Osteocyte (in vitro differentiated cells): ENCODE measurements at regions not wholly inside any gene's neighbourhood (a gene's known extent, or its start where the extent isn't known, plus 50 kb on each side); places are given as distances from the start of the nearest gene placed in this dataset.

Source experiments
- DNase-seq: peaks from one replicate; pipeline ENCODE4 v3.0.0; 2021; ENCODE audit warnings: mixed read lengths; ENCODE audit not compliant: unreplicated experiment; ENCODE audit errors: extremely low spot score
- H3K27ac Mint-ChIP-seq: one replicate; pipeline ENCODE4 v1.8.0; 2021; ENCODE audit warnings: mild to moderate bottlenecking, mixed read lengths; ENCODE audit not compliant: unreplicated experiment
- H3K27me3 Mint-ChIP-seq: one replicate; pipeline ENCODE4 v1.8.0; 2021; ENCODE audit warnings: mixed read lengths; ENCODE audit not compliant: unreplicated experiment
- H3K36me3 Mint-ChIP-seq: one replicate; pipeline ENCODE4 v1.8.0; 2021; ENCODE audit warnings: mixed read lengths; ENCODE audit not compliant: unreplicated experiment
- H3K4me1 Mint-ChIP-seq: one replicate; pipeline ENCODE4 v1.8.0; 2021; ENCODE audit warnings: mixed read lengths; ENCODE audit not compliant: unreplicated experiment
- H3K4me3 Mint-ChIP-seq: one replicate; pipeline ENCODE4 v1.8.0; 2021; ENCODE audit warnings: mild to moderate bottlenecking, moderate library complexity, mixed read lengths; ENCODE audit not compliant: unreplicated experiment
- H3K9me3 Mint-ChIP-seq: one replicate; pipeline ENCODE4 v1.8.0; 2021; ENCODE audit warnings: mixed read lengths; ENCODE audit not compliant: unreplicated experiment
- TF ChIP-seq, protein P1 (sequence below): fragments of 200-600 bp; sonication (generic); IDR thresholded peaks from 2 replicates; pipeline ENCODE4 v1.5.0; 2021; ENCODE audit warnings: antibody characterized with exemption, mild to moderate bottlenecking, moderate library complexity

DNA sequence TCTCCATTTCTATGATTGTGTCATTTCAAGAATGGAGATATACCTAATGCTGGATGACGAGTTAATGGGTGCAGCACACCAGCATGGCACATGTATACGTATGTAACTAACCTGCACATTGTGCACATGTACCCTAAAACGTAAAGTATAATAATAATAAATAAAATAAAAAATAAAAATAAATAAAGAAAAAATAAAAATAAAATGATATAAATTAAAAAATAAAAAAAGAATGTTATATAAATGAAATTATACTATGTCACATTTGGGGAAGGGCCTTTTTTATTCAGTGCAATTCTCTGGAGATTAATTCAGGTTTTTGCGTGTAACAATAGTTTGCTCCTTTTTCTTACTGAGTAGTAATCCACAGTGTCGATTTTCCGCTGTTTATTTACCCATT, 763.5 kb upstream of the POU3F3 start:
- no peak for DNase-seq
- Mint-ChIP-seq H3K27ac (no peak overlapping the region), H3K4me3 (no peak overlapping the region), H3K36me3 (no peaks in the 10 kb centered on the region), H3K9me3 (peaks cover 8% of the 10 kb centered on the region), H3K27me3 (peaks cover 2% of the 10 kb centered on the region), H3K4me1 (no peaks in the 10 kb centered on the region)
- TF ChIP-seq, protein P1, sequence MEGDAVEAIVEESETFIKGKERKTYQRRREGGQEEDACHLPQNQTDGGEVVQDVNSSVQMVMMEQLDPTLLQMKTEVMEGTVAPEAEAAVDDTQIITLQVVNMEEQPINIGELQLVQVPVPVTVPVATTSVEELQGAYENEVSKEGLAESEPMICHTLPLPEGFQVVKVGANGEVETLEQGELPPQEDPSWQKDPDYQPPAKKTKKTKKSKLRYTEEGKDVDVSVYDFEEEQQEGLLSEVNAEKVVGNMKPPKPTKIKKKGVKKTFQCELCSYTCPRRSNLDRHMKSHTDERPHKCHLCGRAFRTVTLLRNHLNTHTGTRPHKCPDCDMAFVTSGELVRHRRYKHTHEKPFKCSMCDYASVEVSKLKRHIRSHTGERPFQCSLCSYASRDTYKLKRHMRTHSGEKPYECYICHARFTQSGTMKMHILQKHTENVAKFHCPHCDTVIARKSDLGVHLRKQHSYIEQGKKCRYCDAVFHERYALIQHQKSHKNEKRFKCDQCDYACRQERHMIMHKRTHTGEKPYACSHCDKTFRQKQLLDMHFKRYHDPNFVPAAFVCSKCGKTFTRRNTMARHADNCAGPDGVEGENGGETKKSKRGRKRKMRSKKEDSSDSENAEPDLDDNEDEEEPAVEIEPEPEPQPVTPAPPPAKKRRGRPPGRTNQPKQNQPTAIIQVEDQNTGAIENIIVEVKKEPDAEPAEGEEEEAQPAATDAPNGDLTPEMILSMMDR, result no peak

DNA sequence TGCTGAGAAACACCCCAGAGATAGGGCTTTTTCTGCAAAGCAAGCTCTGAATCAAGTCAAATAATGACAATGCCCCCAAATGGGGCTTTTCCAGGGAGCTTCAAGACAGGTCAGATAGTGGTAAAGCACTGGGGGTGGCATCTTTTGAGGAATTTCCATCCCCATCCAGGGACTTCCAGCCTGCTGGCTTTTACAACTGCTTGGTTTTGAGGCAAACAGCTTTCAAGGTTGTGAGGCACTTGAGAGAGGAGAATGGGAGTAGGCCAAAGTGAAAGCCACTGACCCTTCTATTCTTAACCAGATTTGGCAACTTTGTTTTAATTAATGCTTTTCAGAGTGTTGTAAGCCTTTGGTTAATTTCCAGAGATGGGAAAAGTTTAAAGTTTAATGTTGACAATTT, 762.0 kb upstream of the POU3F3 start:
- H3K27me3 Mint-ChIP-seq, result peaks cover 2% of the 10 kb centered on the region
- TF ChIP-seq, protein P1, result no peak
- H3K4me3 Mint-ChIP-seq, result no peak overlapping the region
- no peaks in the 10 kb centered on the region for H3K36me3 Mint-ChIP-seq
- H3K9me3 Mint-ChIP-seq, result peaks cover 8% of the 10 kb centered on the region
- no peaks in the 10 kb centered on the region for H3K4me1 Mint-ChIP-seq
- DNase-seq, result no peak
- H3K27ac Mint-ChIP-seq, result no peak overlapping the region

DNA sequence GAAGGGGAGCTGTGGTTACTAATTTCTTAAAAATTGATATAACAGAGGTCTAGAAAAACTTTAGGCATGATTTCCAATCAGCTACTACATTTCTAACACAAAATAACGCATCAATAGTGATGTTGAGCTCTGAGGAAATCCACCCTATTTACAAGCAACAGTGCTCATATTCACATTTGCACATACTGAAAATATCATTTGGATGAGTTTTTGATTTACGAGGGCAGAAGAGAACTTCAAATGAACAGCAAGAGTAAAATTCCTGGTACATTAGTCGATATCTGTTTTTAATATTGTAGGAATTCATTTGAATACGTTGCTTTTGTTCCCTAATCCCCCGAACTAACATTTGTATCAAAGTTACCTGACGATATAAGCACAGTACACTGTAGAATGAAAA, 761.0 kb upstream of the POU3F3 start:
- Mint-ChIP-seq H3K27ac (no peak overlapping the region), H3K27me3 (peaks cover 2% of the 10 kb centered on the region), H3K4me3 (no peak overlapping the region)

DNA sequence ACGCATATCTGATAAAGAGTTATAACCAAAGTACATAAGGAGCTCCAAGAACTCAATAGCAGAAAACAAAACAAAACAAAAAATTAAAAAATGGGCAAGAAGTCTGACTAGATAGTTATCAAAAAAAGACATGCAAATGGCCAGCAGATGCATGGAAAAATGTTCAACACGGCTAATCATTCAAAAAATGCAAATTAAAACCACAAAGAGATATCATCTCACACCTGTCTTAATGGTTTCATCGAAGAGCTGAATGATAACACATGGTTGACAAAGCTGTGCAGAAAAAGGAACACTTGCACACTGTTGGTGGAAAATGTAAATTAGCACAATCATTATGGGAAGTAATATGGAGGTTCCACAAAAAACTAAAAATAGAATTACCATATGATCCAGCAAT, 751.3 kb upstream of the POU3F3 start:
- Mint-ChIP-seq H3K9me3 (no peaks in the 10 kb centered on the region), H3K4me3 (no peak overlapping the region), H3K27me3 (no peaks in the 10 kb centered on the region), H3K4me1 (no peaks in the 10 kb centered on the region), H3K27ac (no peak overlapping the region), H3K36me3 (no peaks in the 10 kb centered on the region)
- TF ChIP-seq, protein P1, result no peak
- no peak for DNase-seq

More for the DNA sequence above, 761.0 kb upstream of the POU3F3 start:
- no peak for DNase-seq
- Mint-ChIP-seq H3K36me3 (no peaks in the 10 kb centered on the region), H3K9me3 (peaks cover 8% of the 10 kb centered on the region), H3K4me1 (no peaks in the 10 kb centered on the region)
- TF ChIP-seq, protein P1, result no peak

DNA sequence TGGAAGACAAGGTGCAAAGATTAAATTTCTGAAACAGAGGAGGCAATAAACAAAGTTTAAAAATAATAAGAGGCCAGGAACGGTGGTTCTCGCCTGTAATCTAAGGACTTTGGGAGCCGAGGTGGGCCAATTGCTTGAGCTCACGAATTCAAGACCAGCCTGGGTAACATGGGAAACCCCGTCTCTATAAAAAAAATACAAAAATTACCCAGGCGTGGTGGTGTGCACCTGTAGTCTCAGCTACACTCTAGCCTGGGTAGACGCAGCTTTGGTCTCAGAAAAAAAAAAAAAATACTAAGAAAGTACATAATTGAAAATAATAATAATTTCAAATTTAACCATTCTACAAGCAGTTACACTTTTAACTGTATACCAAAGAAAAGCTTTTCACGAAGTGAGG, 744.6 kb upstream of the POU3F3 start:
- TF ChIP-seq, protein P1, result no peak
- no peaks in the 10 kb centered on the region for H3K9me3 Mint-ChIP-seq
- no peaks in the 10 kb centered on the region for H3K4me1 Mint-ChIP-seq
- no peaks in the 10 kb centered on the region for H3K36me3 Mint-ChIP-seq
- no peak overlapping the region for H3K27ac Mint-ChIP-seq
- no peak for DNase-seq
- no peaks in the 10 kb centered on the region for H3K27me3 Mint-ChIP-seq
- no peak overlapping the region for H3K4me3 Mint-ChIP-seq
